Left lung (tissue), 4 donors: ENCODE measurements at regions not wholly inside any gene's neighbourhood (a gene's known extent, or its start where the extent isn't known, plus 50 kb on each side); places are given as distances from the start of the nearest gene placed in this dataset.
"Not testable (repeated sequence)": the region's sequence is repeated elsewhere in the genome, so short reads cannot be mapped to it uniquely, and the experiment has no call there.

ENCODE experiments used
- ATAC-seq: fragments of 200-7000 bp; cut with Tn5 transposase; one replicate; pipeline ENCODE4 v1.9.1; 2020; ENCODE audit warnings: moderate library complexity
- DNase-seq, 4 donors: peaks; one replicate each; pipeline ENCODE4 v3.0.0-alpha.2; 2013 to 2020
- H3K27ac ChIP-seq, 2 donors: fragments of 200-600 bp; sonication (generic) in 1 of 2; one replicate each; pipeline versions ENCODE4 v1.5.0 to v1.8.0; 2020 to 2021
- H3K27me3 ChIP-seq, 2 donors: fragments of 200-600 bp; sonication (generic) in 1 of 2; one replicate each; pipeline versions ENCODE4 v1.5.0 to v1.8.0; 2020 to 2021
- H3K36me3 ChIP-seq, 2 donors: fragments of 200-600 bp; sonication (generic) in 1 of 2; one replicate each; pipeline versions ENCODE4 v1.5.0 to v1.8.0; 2020 to 2021
- H3K4me1 ChIP-seq, 2 donors: fragments of 200-600 bp; one replicate each; pipeline ENCODE4 v1.8.0; 2021
- H3K4me3 ChIP-seq, 2 donors: fragments of 200-600 bp; sonication (generic) in 1 of 2; one replicate each; pipeline versions ENCODE4 v1.5.0 to v1.8.0; 2020 to 2021; ENCODE audit warnings: mild to moderate bottlenecking in 1 of 2
- H3K9me3 ChIP-seq, 2 donors: fragments of 200-600 bp; sonication (generic) in 1 of 2; one replicate each; pipeline versions ENCODE4 v1.5.0 to v1.8.0; 2020 to 2021
- CTCF ChIP-seq, 2 donors: fragments of 200-600 bp; sonication (generic) in 1 of 2; IDR thresholded peaks; one replicate each; pipeline versions ENCODE4 v1.5.0 to v1.8.0; 2021; ENCODE audit warnings: antibody characterized with exemption in 2 of 2
- intact Hi-C, 2 donors: fragments of 100-400 bp; cut with DNase I; formaldehyde crosslinking; loops; one replicate each; pipeline versions ENCODE4 v1.11.2 to v1.14.2; 2022
- donor health status: DM: no; HTN: yes; CAD: no.
- donor health status: DM: no; HTN: no; CAD: no.

DNA sequence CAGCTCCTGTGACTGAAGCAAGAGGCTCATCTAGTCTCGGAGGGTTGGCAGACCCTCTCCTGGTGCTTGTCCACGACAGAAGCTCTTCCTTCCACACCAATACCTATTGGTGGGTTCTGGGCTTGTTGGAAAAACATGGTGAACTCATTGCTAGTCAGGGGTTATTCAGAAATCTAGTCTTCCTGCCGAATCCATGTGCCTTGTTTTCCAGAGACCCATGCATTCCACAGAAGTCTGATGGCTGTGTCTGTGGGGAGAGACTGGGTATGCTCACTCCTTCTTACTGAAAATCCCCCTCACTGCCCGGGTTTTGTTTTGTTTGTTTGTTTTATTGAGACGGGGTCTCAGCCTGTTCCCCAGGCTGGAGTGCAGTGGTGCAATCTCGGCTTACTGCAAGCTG is 138.3 kb downstream of the DNAJB6 start:
- no peak overlapping the region for H3K4me3 ChIP-seq
- H3K36me3 ChIP-seq = no peaks in the 10 kb centered on the region
- peaks cover 0 to 7% of the 10 kb centered on the region in 2 donors for H3K27me3 ChIP-seq
- ATAC-seq (no peak), DNase-seq (no peak)
- no peaks in the 10 kb centered on the region for H3K4me1 ChIP-seq
- H3K9me3 ChIP-seq = peaks cover 0 to 29% of the 10 kb centered on the region in 2 donors
- intact Hi-C loops = no loop called here
- no peak overlapping the region for H3K27ac ChIP-seq
- no peak for TF ChIP-seq CTCF (IDR thresholded peaks at IDR 0.05)

- intact Hi-C loops = no loop called here
- Histone ChIP-seq H3K4me3 (no peak overlapping the region), H3K4me1 (no peaks in the 10 kb centered on the region), H3K27me3 (peaks cover 0 to 9% of the 10 kb centered on the region in 2 donors), H3K9me3 (peaks cover 0 to 29% of the 10 kb centered on the region in 2 donors), H3K27ac (no peak overlapping the region), H3K36me3 (no peaks in the 10 kb centered on the region)
- no peak for TF ChIP-seq CTCF (IDR thresholded peaks at IDR 0.05)
- DNase-seq (no peak), ATAC-seq (no peak)
Measured at GRCh38 chr7:157475601-157476000, 138.8 kb downstream of the DNAJB6 start.

DNA sequence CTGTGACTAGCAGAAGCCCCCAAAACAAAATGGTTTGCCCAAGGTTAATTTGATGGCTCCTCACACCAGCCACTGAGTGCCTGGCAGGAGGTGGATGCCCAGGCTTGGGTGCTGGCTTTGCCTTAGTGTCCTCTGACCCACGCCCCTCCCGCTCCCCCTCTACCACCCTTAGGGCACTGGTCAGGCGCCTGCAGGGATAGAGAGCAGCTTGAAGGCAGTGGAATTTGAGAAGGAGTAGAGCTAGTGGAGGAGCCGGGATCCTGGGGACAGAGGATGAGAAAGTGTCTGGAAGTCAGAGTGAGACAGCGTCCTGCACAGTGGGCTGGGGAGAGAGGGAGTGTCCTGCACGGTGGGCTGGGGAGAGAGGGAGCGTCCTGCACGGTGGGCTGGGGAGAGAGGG is 139.4 kb downstream of the DNAJB6 start:
- TF ChIP-seq CTCF (IDR thresholded peaks at IDR 0.05) = no peak
- Histone ChIP-seq H3K36me3 (no peaks in the 10 kb centered on the region), H3K4me3 (no peak overlapping the region), H3K9me3 (peaks cover 0 to 29% of the 10 kb centered on the region in 2 donors), H3K27ac (no peak overlapping the region), H3K4me1 (no peaks in the 10 kb centered on the region), H3K27me3 (peaks cover 0 to 13% of the 10 kb centered on the region in 2 donors)
- intact Hi-C loops = no loop called here
- DNase-seq (peak in 1 of 4 donors; percentile 47), ATAC-seq (no peak)

DNA sequence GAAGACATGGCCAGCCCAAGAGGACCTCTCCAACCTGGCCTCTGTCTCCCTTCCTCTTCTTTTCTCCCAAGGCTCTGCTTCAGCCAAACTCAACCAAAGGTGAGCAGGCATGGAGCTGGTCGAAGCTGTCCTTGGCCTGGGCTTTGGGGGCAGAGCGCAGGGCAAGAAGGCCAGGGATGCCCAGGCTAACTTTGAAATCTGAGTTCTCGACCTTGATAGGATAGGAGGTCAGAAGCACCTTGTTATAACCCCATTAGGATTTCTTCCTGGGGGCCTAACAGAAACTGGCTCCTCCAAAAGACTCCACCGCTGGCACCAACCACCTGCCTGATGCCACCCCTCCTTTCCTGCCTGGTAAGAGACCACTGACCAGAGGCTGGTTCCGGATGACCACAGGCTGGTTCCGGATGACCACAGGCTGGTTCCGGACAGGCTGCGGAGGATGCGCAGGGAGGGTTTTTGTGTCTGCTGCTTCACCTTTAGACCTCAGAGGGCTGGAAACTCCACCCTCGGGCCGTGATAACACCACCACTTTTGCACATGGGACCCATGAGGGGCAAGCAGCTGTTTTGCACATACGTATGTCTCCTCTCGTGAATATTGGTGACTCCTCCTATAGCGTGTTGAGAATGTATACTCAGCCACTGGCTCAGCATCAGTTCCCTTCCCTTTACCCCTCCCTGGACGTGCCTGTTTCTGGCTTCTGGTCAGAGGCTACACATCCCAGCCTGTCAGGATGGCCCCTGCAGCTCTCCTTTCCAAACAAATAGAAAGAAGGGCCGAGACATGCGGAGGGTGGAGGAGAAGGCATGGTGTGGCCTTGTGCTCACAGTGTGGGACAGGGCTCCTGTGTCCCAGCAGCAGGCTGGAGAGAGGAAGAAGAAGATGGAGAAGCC is 140.1 kb downstream of the DNAJB6 start:
- H3K9me3 ChIP-seq = peaks cover 0 to 26% of the 10 kb centered on the region in 2 donors
- no peak overlapping the region for H3K27ac ChIP-seq
- TF ChIP-seq CTCF (IDR thresholded peaks at IDR 0.05) = no peak

GRCh38 chr7:157477550-157478212 is 140.9 kb downstream of the DNAJB6 start:
- peaks cover 0 to 13% of the 10 kb centered on the region in 2 donors for H3K27me3 ChIP-seq
- DNase-seq (peak in 1 of 4 donors; percentile 74), ATAC-seq (no peak)
- H3K4me3 ChIP-seq = no peak overlapping the region
- no peak for TF ChIP-seq CTCF (IDR thresholded peaks at IDR 0.05)
- no peaks in the 10 kb centered on the region for H3K4me1 ChIP-seq
- peaks cover 0 to 19% of the 10 kb centered on the region in 2 donors for H3K9me3 ChIP-seq
- H3K36me3 ChIP-seq = no peaks in the 10 kb centered on the region
- intact Hi-C loops = no loop called here
- H3K27ac ChIP-seq = no peak overlapping the region

More for the DNA sequence above, 140.1 kb downstream of the DNAJB6 start:
- DNase-seq = peak in 1 of 4 donors; percentile 36
- no peak overlapping the region for H3K4me3 ChIP-seq
- peaks cover 0 to 13% of the 10 kb centered on the region in 2 donors for H3K27me3 ChIP-seq
- intact Hi-C loops = no loop called here
- H3K4me1 ChIP-seq = no peaks in the 10 kb centered on the region
- ATAC-seq = no peak
- H3K36me3 ChIP-seq = no peaks in the 10 kb centered on the region

GRCh38 chr7:157478611-157479010 is 141.8 kb downstream of the DNAJB6 start:
- H3K27ac ChIP-seq, intact Hi-C loops, H3K4me3 ChIP-seq, H3K36me3 ChIP-seq, ATAC-seq, H3K9me3 ChIP-seq, H3K4me1 ChIP-seq: not testable (repeated sequence)
- peak in 1 of 4 donors; percentile 39 for DNase-seq
- peaks cover 0 to 13% of the 10 kb centered on the region in 2 donors for H3K27me3 ChIP-seq
